ENCODE measurements at regions not wholly inside any gene's neighbourhood (a gene's known extent, or its start where the extent isn't known, plus 50 kb on each side); places are given as distances from the start of the nearest gene placed in this dataset.

GRCh38 chr6:56718236-56718635, 75.5 kb upstream of the DST start:
- DNase-seq = no peak
- TF ChIP-seq GATA1 (IDR thresholded peaks at IDR 0.05; ENCODE audit: low read depth, low read length) (no peak), POLR2A (IDR thresholded peaks at IDR 0.05; ENCODE audit: low read length) (no peak)

- no peak for DNase-seq
- TF ChIP-seq GATA1 (IDR thresholded peaks at IDR 0.05; ENCODE audit: low read depth, low read length) (no peak), POLR2A (IDR thresholded peaks at IDR 0.05; ENCODE audit: low read length) (no peak)
Observed at GRCh38 chr6:56716229-56716628, 73.5 kb upstream of the DST start.

- TF ChIP-seq POLR2A (IDR thresholded peaks at IDR 0.05; ENCODE audit: low read length) (no peak), GATA1 (IDR thresholded peaks at IDR 0.05; ENCODE audit: low read depth, low read length) (no peak)
- no peak for DNase-seq
Observed at GRCh38 chr6:56715741-56716140, 73.1 kb upstream of the DST start.

GRCh38 chr6:56714982-56715456, 72.3 kb upstream of the DST start:
- DNase-seq = no peak

GRCh38 chr6:56714273-56714672, 71.6 kb upstream of the DST start:
- DNase-seq = no peak
- no peak for TF ChIP-seq POLR2A (IDR thresholded peaks at IDR 0.05; ENCODE audit: low read length)
- no peak for TF ChIP-seq GATA1 (IDR thresholded peaks at IDR 0.05; ENCODE audit: low read depth, low read length)

More at GRCh38 chr6:56714982-56715456, 72.3 kb upstream of the DST start:
- TF ChIP-seq GATA1 (IDR thresholded peaks at IDR 0.05; ENCODE audit: low read depth, low read length) = no peak
- TF ChIP-seq POLR2A (IDR thresholded peaks at IDR 0.05; ENCODE audit: low read length) = no peak

GRCh38 chr6:56713254-56713672, 70.6 kb upstream of the DST start:
- TF ChIP-seq GATA1 (IDR thresholded peaks at IDR 0.05; ENCODE audit: low read depth, low read length) (no peak), POLR2A (IDR thresholded peaks at IDR 0.05; ENCODE audit: low read length) (no peak)
- no peak for DNase-seq

GRCh38 chr6:56710967-56711366, 68.3 kb upstream of the DST start:
- TF ChIP-seq GATA1 (IDR thresholded peaks at IDR 0.05; ENCODE audit: low read depth, low read length) (no peak), POLR2A (IDR thresholded peaks at IDR 0.05; ENCODE audit: low read length) (no peak)
- DNase-seq = no peak

- TF ChIP-seq POLR2A (IDR thresholded peaks at IDR 0.05; ENCODE audit: low read length) (no peak), GATA1 (IDR thresholded peaks at IDR 0.05; ENCODE audit: low read depth, low read length) (no peak)
- no peak for DNase-seq
Observed at GRCh38 chr6:56709650-56710049, 67.0 kb upstream of the DST start.

GRCh38 chr6:56708810-56709597, 66.3 kb upstream of the DST start:
- DNase-seq = peak; percentile 46 to 58
- TF ChIP-seq GATA1 (IDR thresholded peaks at IDR 0.05; ENCODE audit: low read depth, low read length) (no peak), POLR2A (IDR thresholded peaks at IDR 0.05; ENCODE audit: low read length) (no peak)

- TF ChIP-seq GATA1 (IDR thresholded peaks at IDR 0.05; ENCODE audit: low read depth, low read length) = no peak
- no peak for TF ChIP-seq POLR2A (IDR thresholded peaks at IDR 0.05; ENCODE audit: low read length)
- DNase-seq = no peak
Observed at GRCh38 chr6:56706981-56707726, 64.5 kb upstream of the DST start.

- no peak for TF ChIP-seq GATA1 (IDR thresholded peaks at IDR 0.05; ENCODE audit: low read depth, low read length)
- no peak for TF ChIP-seq POLR2A (IDR thresholded peaks at IDR 0.05; ENCODE audit: low read length)
- DNase-seq = peak in 1 of 2 experiments; percentile 10
Observed at GRCh38 chr6:56699066-56699654, 56.5 kb upstream of the DST start.

GRCh38 chr6:56695702-56696101, 53.0 kb upstream of the DST start:
- TF ChIP-seq GATA1 (IDR thresholded peaks at IDR 0.05; ENCODE audit: low read depth, low read length) = no peak
- TF ChIP-seq POLR2A (IDR thresholded peaks at IDR 0.05; ENCODE audit: low read length) = no peak
- DNase-seq = no peak

GRCh38 chr6:56694002-56694401, 51.3 kb upstream of the DST start:
- DNase-seq = no peak
- TF ChIP-seq GATA1 (IDR thresholded peaks at IDR 0.05; ENCODE audit: low read depth, low read length) = no peak
- TF ChIP-seq POLR2A (IDR thresholded peaks at IDR 0.05; ENCODE audit: low read length) = no peak

- no peak for TF ChIP-seq GATA1 (IDR thresholded peaks at IDR 0.05; ENCODE audit: low read depth, low read length)
- no peak for TF ChIP-seq POLR2A (IDR thresholded peaks at IDR 0.05; ENCODE audit: low read length)
- DNase-seq = no peak
Observed at GRCh38 chr6:56693246-56693607, 50.5 kb upstream of the DST start.

Measured in erythroblast (primary cell).